Stimulated activated CD8-positive, alpha-beta memory T cell treated with anti-CD3 and anti-CD28 coated beads, Interleukin-15, amount 100 ng/mL, for 48 hours (primary cell): ENCODE measurements at regions not wholly inside any gene's neighbourhood (a gene's known extent, or its start where the extent isn't known, plus 50 kb on each side); places are given as distances from the start of the nearest gene placed in this dataset.
"Not testable (repeated sequence)": the region's sequence is repeated elsewhere in the genome, so short reads cannot be mapped to it uniquely, and the experiment has no call there.

Experiments used
- DNase-seq, 2 donors: peaks; one replicate each; pipeline ENCODE4 v3.0.0-alpha.2; 2020; ENCODE audit warnings: low read depth in 2 of 2

- no peak for DNase-seq
Observed at GRCh38 chr1:221522529-221522940, 219.4 kb downstream of the DUSP10 start.

- DNase-seq, result no peak
Observed at GRCh38 chr1:221525749-221526148, 216.1 kb downstream of the DUSP10 start.

- no peak for DNase-seq
Observed at GRCh38 chr1:221527302-221527701, 214.6 kb downstream of the DUSP10 start.

- no peak for DNase-seq
Observed at GRCh38 chr1:221527886-221528624, 213.8 kb downstream of the DUSP10 start.

- not testable (repeated sequence) for DNase-seq
Observed at GRCh38 chr1:221530159-221530558, 211.7 kb downstream of the DUSP10 start.

- no peak for DNase-seq
Observed at GRCh38 chr1:221530791-221531190, 211.1 kb downstream of the DUSP10 start.

GRCh38 chr1:221532071-221532773, 209.7 kb downstream of the DUSP10 start:
- no peak for DNase-seq

- no peak for DNase-seq
Observed at GRCh38 chr1:221541296-221541695, 200.6 kb downstream of the DUSP10 start.

- no peak for DNase-seq
Observed at GRCh38 chr1:221543529-221544120, 198.3 kb downstream of the DUSP10 start.

GRCh38 chr1:221548942-221549341, 192.9 kb downstream of the DUSP10 start:
- no peak for DNase-seq

- no peak for DNase-seq
Observed at GRCh38 chr1:221549815-221550214, 192.1 kb downstream of the DUSP10 start.

GRCh38 chr1:221552792-221553191, 189.1 kb downstream of the DUSP10 start:
- not testable (repeated sequence) for DNase-seq

- no peak for DNase-seq
Observed at GRCh38 chr1:221555689-221556433, 186.0 kb downstream of the DUSP10 start.

- DNase-seq, result no peak
Observed at GRCh38 chr1:221556435-221556834, 185.5 kb downstream of the DUSP10 start.

GRCh38 chr1:221557013-221557412, 184.9 kb downstream of the DUSP10 start:
- DNase-seq, result no peak

- DNase-seq, result no peak
Observed at GRCh38 chr1:221558396-221558795, 183.5 kb downstream of the DUSP10 start.

- DNase-seq, result no peak
Observed at GRCh38 chr1:221559911-221560310, 182.0 kb downstream of the DUSP10 start.

- DNase-seq, result no peak
Observed at GRCh38 chr1:221562542-221563475, 179.1 kb downstream of the DUSP10 start.

GRCh38 chr1:221563476-221563921, 178.4 kb downstream of the DUSP10 start:
- DNase-seq, result no peak

- DNase-seq, result no peak
Observed at GRCh38 chr1:221564891-221565290, 177.0 kb downstream of the DUSP10 start.

GRCh38 chr1:221565711-221566110, 176.2 kb downstream of the DUSP10 start:
- no peak for DNase-seq
